CD4-positive, alpha-beta T cell treated with Interleukin-4 for 1 hour (primary cell): ENCODE measurements at regions not wholly inside any gene's neighbourhood (a gene's known extent, or its start where the extent isn't known, plus 50 kb on each side); places are given as distances from the start of the nearest gene placed in this dataset.

Experiments
- DNase-seq, 2 donors: peaks; one replicate each; pipeline ENCODE4 v3.0.0-alpha.2; 2020 to 2022

DNA sequence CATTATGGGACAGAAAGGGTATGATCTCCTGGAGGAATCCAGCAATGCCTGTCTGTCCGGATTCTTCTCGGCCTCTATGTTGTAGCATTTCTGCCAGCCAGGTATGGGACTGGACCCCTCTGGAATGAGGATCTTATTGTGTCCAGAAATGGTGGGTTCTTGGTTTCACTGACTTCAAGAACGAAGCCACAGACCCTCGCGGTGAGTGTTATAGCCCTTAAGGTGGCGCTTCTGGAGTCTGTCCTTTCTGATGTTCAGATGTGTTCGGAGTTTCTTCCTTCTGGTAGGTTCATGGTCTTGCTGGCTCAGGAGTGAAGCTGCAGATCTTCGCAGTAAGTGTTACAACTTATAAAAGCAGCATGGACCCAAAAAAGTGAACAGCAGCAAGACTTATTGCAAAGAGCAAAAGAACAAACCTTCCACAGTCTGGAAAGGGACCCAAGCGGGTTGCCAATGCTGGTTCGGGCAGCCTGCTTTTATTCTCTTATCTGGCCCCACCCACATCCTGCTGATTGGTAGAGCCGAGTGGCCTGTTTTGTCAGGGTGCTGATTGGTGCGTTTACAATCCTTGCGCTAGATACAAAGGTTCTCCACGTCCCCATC is 62.3 kb upstream of the IER3 start:
- DNase-seq = no peak

DNA sequence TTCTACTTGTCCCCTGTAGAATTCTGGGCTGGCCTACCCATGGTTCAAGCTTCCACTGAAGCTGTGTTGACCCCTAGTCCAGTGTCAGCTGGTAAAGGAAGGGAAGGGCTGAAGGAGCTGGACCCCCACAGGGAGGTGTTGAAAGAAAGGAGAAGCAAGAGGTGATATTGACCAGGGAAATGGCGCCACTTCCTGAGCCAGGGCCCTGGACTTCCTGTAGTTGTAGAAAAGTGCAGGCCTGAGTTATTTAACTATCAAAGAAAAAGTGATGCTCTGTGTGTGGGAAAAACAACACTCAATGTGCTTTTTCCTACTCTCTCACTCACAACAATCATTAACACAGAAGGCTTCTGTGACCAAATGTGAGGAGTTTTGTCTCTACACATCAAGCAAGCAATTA is 60.0 kb upstream of the IER3 start:
- no peak for DNase-seq

DNA sequence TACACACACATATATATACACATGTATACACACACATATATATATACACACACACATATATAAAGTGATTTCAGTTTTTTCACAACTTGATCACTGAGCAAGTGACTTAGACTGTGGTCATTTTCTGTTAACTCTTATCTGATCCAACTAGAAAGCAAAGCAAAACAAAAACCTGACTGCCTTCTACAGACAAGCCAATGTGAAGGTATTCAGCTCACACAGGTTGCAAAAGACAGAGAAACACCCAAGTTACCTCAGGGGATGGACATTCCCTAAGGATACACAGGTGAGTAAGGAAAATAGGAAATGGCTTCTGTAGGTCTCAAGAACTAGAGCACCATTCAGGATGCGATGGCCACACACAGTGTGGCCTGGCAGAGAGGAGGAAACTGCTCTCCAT is 58.4 kb upstream of the IER3 start:
- no peak for DNase-seq

DNA sequence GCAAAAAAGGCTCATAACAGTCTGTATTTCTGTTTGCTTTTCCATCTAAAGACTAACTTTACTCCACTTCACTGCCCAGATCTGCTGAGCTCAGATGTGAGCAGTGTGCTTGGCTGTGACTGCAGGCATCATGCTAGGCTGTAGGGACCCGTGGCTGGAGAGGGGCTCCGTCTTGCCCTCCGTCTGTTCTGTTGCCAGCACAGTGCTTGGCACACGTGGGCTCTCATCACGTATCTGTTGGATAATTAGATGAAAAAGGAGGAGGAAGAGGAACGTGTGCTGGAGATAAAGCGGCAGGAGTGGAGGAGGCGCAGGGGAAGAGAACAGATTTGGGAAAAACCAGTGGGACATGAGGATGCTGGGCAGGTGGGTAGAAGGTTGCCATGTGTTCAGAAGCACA is 57.6 kb upstream of the IER3 start:
- no peak for DNase-seq

DNA sequence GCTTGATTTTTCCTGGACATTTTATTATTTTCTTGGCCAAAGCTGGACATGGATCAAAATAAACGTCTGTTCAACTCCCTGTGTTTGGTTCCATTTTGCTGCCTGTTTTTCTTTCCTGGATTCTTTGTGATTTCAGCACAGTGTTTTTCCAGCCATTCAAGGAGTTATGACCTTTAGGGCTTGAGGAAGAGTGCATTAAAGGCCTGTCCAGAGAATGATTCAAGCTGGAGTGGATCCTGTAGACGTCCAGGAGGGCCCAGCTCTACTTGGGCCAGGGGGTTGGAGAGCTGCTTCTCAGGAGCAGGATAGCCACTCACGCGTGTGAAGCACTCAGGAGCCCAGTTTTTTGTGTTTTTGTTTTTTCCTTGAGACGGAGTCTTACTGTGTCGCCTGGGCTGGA is 56.5 kb upstream of the IER3 start:
- DNase-seq = no peak

DNA sequence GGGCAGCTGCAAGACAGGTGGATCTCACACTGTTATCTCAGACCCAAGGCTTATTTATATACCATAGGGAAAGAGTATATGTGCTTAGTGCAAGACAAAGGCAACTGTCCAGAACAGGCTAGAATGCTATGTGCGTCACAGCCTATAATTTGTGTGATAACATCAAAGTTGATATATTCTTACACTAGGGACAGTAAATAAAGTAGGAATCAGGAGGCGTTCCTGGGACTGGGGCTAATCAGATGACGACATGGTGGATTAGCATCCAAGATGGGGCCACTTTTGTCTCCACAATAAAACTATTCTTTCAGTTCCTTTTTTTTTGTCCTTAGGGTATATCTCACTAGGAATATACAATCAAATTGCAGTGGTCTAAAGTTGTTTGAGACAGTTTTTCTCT is 54.9 kb upstream of the IER3 start:
- DNase-seq = no peak

DNA sequence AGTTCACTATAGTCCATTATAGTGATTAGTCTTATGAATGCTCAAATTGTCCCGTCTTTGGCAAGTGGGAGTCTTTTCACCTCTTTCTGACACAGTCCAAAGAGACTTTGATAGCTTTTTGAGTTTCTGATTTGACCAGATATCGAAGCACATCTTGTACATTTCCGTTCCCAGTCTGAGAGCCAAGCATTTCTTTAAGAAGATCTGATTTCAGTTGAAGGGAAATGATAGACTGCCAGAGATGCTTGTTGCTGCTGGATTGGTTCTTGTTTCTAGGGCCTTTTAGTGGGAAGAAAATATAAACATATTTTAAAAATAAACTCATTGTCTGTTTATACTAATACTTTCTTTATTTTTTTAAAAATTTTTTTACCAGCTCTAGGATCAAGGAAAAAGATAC is 54.1 kb upstream of the IER3 start:
- no peak for DNase-seq

DNA sequence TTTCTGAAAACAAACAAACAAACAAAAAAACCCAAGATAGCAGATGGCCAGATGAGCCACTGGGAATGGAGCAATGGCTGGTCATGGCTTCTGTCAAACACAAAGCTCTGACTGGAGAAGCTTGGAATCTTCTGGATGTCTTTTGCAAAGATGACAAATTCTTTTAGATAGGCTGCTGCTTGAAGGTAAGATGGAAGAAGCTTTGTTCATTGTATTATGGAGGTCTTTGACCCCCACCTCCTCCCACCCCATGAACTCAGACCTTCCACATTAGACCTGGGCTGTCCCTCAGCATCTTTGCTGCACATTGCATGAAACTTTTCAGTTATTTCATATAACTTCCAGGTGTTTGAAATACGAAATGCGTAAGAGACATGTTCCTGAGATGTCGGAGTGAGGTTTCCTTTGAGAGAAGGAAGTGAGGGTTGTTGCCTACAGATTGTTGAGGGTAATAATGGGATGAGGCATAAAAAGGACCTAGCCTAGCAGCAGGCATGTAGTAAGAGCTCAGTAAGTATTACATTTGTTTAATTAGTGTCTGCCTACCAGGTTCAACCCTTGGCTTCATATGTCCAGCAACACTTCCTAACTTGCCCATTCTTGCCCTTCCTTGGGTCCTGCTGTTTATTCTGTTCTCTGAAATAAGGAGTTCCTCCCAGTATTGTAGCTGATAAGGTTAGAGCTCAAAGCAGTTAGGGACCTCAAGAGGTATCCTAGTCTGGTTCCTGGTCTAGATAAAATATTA is 51.4 kb upstream of the IER3 start:
- no peak for DNase-seq
